GM23338 (cell line): ENCODE measurements at regions not wholly inside any gene's neighbourhood (a gene's known extent, or its start where the extent isn't known, plus 50 kb on each side); places are given as distances from the start of the nearest gene placed in this dataset.

Source experiments
- ATAC-seq: fragments of 200-7000 bp; cut with Tn5 transposase; 3 replicates; pipeline ENCODE4 v1.9.1; 2020
- DNase-seq: peaks from one replicate; pipeline ENCODE4 v3.0.0-alpha.2; 2015; ENCODE audit warnings: low spot score
- H2AFZ ChIP-seq: fragments of 200-600 bp; sonication (generic); 2 replicates; pipeline ENCODE4 v1.8.0; 2016; ENCODE audit warnings: antibody characterized with exemption, mild to moderate bottlenecking, moderate library complexity
- H3F3A ChIP-seq: fragments of 200-600 bp; sonication (generic); replicated peaks from 2 replicates; pipeline ENCODE4 v1.8.0; 2017; ENCODE audit warnings: antibody characterized with exemption, mixed run types, low read depth
- H3K27ac ChIP-seq: fragments of 200-600 bp; sonication (generic); 2 replicates; pipeline ENCODE4 v1.6.1; 2016; ENCODE audit warnings: low read depth
- H3K27me3 ChIP-seq: fragments of 200-600 bp; sonication (generic); 2 replicates; pipeline ENCODE4 v1.8.0; 2016; ENCODE audit warnings: mild to moderate bottlenecking, mixed run types, moderate library complexity; ENCODE audit not compliant: insufficient read depth
- H3K36me3 ChIP-seq: fragments of 200-600 bp; sonication (generic); 2 replicates; pipeline ENCODE4 v1.8.0; 2016; ENCODE audit warnings: mild to moderate bottlenecking; ENCODE audit not compliant: insufficient read depth
- H3K4me1 ChIP-seq: fragments of 200-600 bp; sonication (generic); 2 replicates; pipeline ENCODE4 v1.8.0; 2016; ENCODE audit warnings: mild to moderate bottlenecking, moderate library complexity; ENCODE audit not compliant: insufficient read depth
- H3K4me2 ChIP-seq: fragments of 200-600 bp; sonication (generic); 2 replicates; pipeline ENCODE4 v1.7.1; 2017; ENCODE audit warnings: mixed run types
- H3K4me3 ChIP-seq: fragments of 200-600 bp; sonication (generic); 2 replicates; pipeline ENCODE4 v1.6.1; 2016; ENCODE audit warnings: mixed run types
- H3K79me2 ChIP-seq: fragments of 200-600 bp; sonication (generic); replicated peaks from 2 replicates; pipeline ENCODE4 v1.8.0; 2017; ENCODE audit warnings: mild to moderate bottlenecking; ENCODE audit not compliant: insufficient read depth
- H3K9me2 ChIP-seq: fragments of 200-600 bp; sonication (generic); 2 replicates; pipeline ENCODE4 v1.8.0; 2017; ENCODE audit not compliant: insufficient read depth
- H4K20me1 ChIP-seq: fragments of 200-600 bp; sonication (generic); replicated peaks from 2 replicates; pipeline ENCODE4 v1.8.0; 2017; ENCODE audit warnings: mild to moderate bottlenecking; ENCODE audit not compliant: insufficient read depth
- H3K27ac Mint-ChIP-seq: 2 replicates; pipeline ENCODE4 v1.8.0; 2020; ENCODE audit warnings: inconsistent platforms, mild to moderate bottlenecking, moderate library complexity, mixed read lengths
- H3K27me3 Mint-ChIP-seq: 3 replicates; pipeline ENCODE4 v1.8.0; 2022; ENCODE audit warnings: low read depth, mild to moderate bottlenecking, moderate library complexity, mixed read lengths, inconsistent platforms; ENCODE audit not compliant: insufficient read depth, poor library complexity
- H3K36me3 Mint-ChIP-seq: 3 replicates; pipeline ENCODE4 v1.8.0; 2021; ENCODE audit warnings: low read depth, mild to moderate bottlenecking, inconsistent platforms, moderate library complexity, mixed read lengths
- H3K4me1 Mint-ChIP-seq: 3 replicates; pipeline ENCODE4 v1.8.0; 2020; ENCODE audit warnings: mild to moderate bottlenecking, inconsistent platforms, mixed read lengths
- H3K4me3 Mint-ChIP-seq: 3 replicates; pipeline ENCODE4 v1.8.0; 2021; ENCODE audit warnings: moderate library complexity, mild to moderate bottlenecking, inconsistent platforms, mixed read lengths
- H3K9me3 Mint-ChIP-seq: 3 replicates; pipeline ENCODE4 v1.8.0; 2020; ENCODE audit warnings: moderate library complexity, mild to moderate bottlenecking, inconsistent platforms, mixed read lengths
- CTCF ChIP-seq, 2 experiments: fragments of 200-600 bp in 1 of 2; sonication (generic) in 1 of 2; conservative IDR thresholded peaks; 2 replicates each; pipeline versions ENCODE4 v1.5.1 to v1.6.1; 2016 to 2017; ENCODE audit warnings: antibody characterized with exemption in 2 of 2, low read depth in 2 of 2, mild to moderate bottlenecking in 2 of 2, moderate library complexity in 1 of 2
- EZH2 ChIP-seq: fragments of 200-600 bp; sonication (generic); IDR thresholded peaks from one replicate; pipeline ENCODE4 v1.8.0; 2017; ENCODE audit warnings: antibody characterized with exemption, mild to moderate bottlenecking, low read depth; ENCODE audit not compliant: unreplicated experiment
- EZH2phosphoT487 ChIP-seq: fragments of 200-600 bp; sonication (generic); IDR thresholded peaks from one replicate; pipeline ENCODE4 v1.8.1; 2018; ENCODE audit warnings: antibody characterized with exemption; ENCODE audit not compliant: unreplicated experiment
- JUNB ChIP-seq: IDR thresholded peaks from one replicate; pipeline ENCODE4 v1.6.1; 2016; ENCODE audit warnings: antibody characterized with exemption; ENCODE audit not compliant: unreplicated experiment
- POLR2AphosphoS5 ChIP-seq: IDR thresholded peaks from 2 replicates; pipeline ENCODE4 v1.6.1; 2016; ENCODE audit warnings: antibody characterized with exemption, low read depth
- STAT1 ChIP-seq: IDR thresholded peaks from one replicate; pipeline ENCODE4 v1.6.1; 2016; ENCODE audit warnings: antibody characterized with exemption; ENCODE audit not compliant: unreplicated experiment
- ZNF114 ChIP-seq: fragments of 250-450 bp; sonication (Bioruptor Pico); IDR thresholded peaks from 2 replicates; pipeline ENCODE4 v1.5.0; 2020; ENCODE audit warnings: mild to moderate bottlenecking, moderate library complexity
- ZNF331 ChIP-seq: fragments of 250-450 bp; sonication (Bioruptor Pico); IDR thresholded peaks from 2 replicates; pipeline ENCODE4 v1.5.0; 2020; ENCODE audit warnings: low read depth, mild to moderate bottlenecking, moderate library complexity
- TF ChIP-seq, protein P1 (sequence below): IDR thresholded peaks from one replicate; pipeline ENCODE4 v1.6.1; 2018; ENCODE audit warnings: antibody characterized with exemption; ENCODE audit not compliant: unreplicated experiment
- TF ChIP-seq, protein P2 (sequence below): IDR thresholded peaks from 2 replicates; pipeline ENCODE4 v1.6.1; 2016; ENCODE audit warnings: antibody characterized with exemption

- no peaks in the 10 kb centered on the region for H4K20me1 ChIP-seq
- Mint-ChIP-seq H3K4me1 (no peaks in the 10 kb centered on the region), H3K4me3 (no peak overlapping the region), H3K9me3 (peaks cover 96% of the 10 kb centered on the region), H3K27me3 (peaks cover 9% of the 10 kb centered on the region), H3K27ac (no peak overlapping the region), H3K36me3 (peaks cover 29% of the 10 kb centered on the region; the same call in 2 of the 3 replicates)
- H3K9me2 ChIP-seq, result no peaks in the 10 kb centered on the region
- ATAC-seq (no peak), DNase-seq (no peak)
- no peaks in the 10 kb centered on the region for H3K4me1 ChIP-seq
- no peak overlapping the region for H3K4me2 ChIP-seq
- H2AFZ ChIP-seq, result no peak overlapping the region
- H3K79me2 ChIP-seq, result no peaks in the 10 kb centered on the region
- no peak overlapping the region for H3K4me3 ChIP-seq
- H3K36me3 ChIP-seq, result no peaks in the 10 kb centered on the region
- H3F3A ChIP-seq, result no peaks in the 10 kb centered on the region
- H3K27me3 ChIP-seq, result no peaks in the 10 kb centered on the region
- no peak overlapping the region for H3K27ac ChIP-seq
- TF ChIP-seq POLR2AphosphoS5 (no peak), JUNB (no peak), ZNF114 (CRISPR knock-in tag) (no peak), CTCF (conservative IDR thresholded peaks at IDR 0.05; ENCODE audit: low read depth in 2 of 2) (no peak), STAT1 (no peak)
- TF ChIP-seq, protein P1, sequence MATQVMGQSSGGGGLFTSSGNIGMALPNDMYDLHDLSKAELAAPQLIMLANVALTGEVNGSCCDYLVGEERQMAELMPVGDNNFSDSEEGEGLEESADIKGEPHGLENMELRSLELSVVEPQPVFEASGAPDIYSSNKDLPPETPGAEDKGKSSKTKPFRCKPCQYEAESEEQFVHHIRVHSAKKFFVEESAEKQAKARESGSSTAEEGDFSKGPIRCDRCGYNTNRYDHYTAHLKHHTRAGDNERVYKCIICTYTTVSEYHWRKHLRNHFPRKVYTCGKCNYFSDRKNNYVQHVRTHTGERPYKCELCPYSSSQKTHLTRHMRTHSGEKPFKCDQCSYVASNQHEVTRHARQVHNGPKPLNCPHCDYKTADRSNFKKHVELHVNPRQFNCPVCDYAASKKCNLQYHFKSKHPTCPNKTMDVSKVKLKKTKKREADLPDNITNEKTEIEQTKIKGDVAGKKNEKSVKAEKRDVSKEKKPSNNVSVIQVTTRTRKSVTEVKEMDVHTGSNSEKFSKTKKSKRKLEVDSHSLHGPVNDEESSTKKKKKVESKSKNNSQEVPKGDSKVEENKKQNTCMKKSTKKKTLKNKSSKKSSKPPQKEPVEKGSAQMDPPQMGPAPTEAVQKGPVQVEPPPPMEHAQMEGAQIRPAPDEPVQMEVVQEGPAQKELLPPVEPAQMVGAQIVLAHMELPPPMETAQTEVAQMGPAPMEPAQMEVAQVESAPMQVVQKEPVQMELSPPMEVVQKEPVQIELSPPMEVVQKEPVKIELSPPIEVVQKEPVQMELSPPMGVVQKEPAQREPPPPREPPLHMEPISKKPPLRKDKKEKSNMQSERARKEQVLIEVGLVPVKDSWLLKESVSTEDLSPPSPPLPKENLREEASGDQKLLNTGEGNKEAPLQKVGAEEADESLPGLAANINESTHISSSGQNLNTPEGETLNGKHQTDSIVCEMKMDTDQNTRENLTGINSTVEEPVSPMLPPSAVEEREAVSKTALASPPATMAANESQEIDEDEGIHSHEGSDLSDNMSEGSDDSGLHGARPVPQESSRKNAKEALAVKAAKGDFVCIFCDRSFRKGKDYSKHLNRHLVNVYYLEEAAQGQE, result no peak
Observed at GRCh38 chr3:1945698-1946097, 153.0 kb upstream of the CNTN4 start.

GRCh38 chr3:1953536-1953935 is 145.1 kb upstream of the CNTN4 start:
- Mint-ChIP-seq H3K9me3 (peaks cover 96% of the 10 kb centered on the region), H3K27ac (no peak overlapping the region)

More at GRCh38 chr3:1953536-1953935, 145.1 kb upstream of the CNTN4 start:
- Mint-ChIP-seq H3K27me3 (peaks cover 10% of the 10 kb centered on the region), H3K4me1 (no peaks in the 10 kb centered on the region), H3K36me3 (peaks cover 10% of the 10 kb centered on the region; the same call in 2 of the 3 replicates), H3K4me3 (no peak overlapping the region)
- Histone ChIP-seq H3K4me2 (no peak overlapping the region), H3K27ac (no peak overlapping the region), H3K9me2 (no peaks in the 10 kb centered on the region), H3K4me1 (no peaks in the 10 kb centered on the region), H3K4me3 (no peak overlapping the region), H2AFZ (no peak overlapping the region), H3K36me3 (0 out of 2 replicates have a peak, but pooled peaks cover 2% of the 10 kb centered on the region), H4K20me1 (no peaks in the 10 kb centered on the region), H3F3A (no peaks in the 10 kb centered on the region), H3K27me3 (no peaks in the 10 kb centered on the region), H3K79me2 (no peaks in the 10 kb centered on the region)
- ATAC-seq, result no peak
- no peak for DNase-seq
- TF ChIP-seq POLR2AphosphoS5, result no peak
- TF ChIP-seq EZH2phosphoT487, result no peak
- TF ChIP-seq ZNF331 (CRISPR knock-in tag), result no peak
- no peak for TF ChIP-seq JUNB
- no peak for TF ChIP-seq EZH2
- TF ChIP-seq ZNF114 (CRISPR knock-in tag), result no peak
- TF ChIP-seq, protein P2, sequence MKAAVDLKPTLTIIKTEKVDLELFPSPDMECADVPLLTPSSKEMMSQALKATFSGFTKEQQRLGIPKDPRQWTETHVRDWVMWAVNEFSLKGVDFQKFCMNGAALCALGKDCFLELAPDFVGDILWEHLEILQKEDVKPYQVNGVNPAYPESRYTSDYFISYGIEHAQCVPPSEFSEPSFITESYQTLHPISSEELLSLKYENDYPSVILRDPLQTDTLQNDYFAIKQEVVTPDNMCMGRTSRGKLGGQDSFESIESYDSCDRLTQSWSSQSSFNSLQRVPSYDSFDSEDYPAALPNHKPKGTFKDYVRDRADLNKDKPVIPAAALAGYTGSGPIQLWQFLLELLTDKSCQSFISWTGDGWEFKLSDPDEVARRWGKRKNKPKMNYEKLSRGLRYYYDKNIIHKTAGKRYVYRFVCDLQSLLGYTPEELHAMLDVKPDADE, result no peak
